ENCODE measurements at regions not wholly inside any gene's neighbourhood (a gene's known extent, or its start where the extent isn't known, plus 50 kb on each side); places are given as distances from the start of the nearest gene placed in this dataset.
"Not testable (repeated sequence)": the region's sequence is repeated elsewhere in the genome, so short reads cannot be mapped to it uniquely, and the experiment has no call there.

DNA sequence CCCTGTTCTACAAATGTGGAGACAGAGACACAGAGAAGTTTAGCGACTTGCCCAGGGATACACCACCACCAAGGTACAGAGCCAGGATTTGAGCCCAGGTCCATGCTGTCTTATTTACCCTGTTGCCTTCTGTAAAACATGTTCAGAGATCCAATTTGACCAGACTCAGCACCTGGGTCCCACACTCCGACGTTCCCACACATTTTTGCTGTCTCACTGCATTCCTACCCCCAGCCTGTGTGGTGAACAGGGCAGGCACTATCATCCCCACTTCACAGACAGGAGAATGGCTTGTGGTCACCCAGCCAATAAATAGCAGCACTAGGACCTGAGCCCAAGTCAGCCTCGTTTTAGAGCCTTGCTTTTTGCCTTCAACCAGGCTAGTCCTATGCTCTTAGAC is 102.8 kb downstream of the PJA1 start:
- DNase-seq (ENCODE audit: low spot score), result no peak

DNA sequence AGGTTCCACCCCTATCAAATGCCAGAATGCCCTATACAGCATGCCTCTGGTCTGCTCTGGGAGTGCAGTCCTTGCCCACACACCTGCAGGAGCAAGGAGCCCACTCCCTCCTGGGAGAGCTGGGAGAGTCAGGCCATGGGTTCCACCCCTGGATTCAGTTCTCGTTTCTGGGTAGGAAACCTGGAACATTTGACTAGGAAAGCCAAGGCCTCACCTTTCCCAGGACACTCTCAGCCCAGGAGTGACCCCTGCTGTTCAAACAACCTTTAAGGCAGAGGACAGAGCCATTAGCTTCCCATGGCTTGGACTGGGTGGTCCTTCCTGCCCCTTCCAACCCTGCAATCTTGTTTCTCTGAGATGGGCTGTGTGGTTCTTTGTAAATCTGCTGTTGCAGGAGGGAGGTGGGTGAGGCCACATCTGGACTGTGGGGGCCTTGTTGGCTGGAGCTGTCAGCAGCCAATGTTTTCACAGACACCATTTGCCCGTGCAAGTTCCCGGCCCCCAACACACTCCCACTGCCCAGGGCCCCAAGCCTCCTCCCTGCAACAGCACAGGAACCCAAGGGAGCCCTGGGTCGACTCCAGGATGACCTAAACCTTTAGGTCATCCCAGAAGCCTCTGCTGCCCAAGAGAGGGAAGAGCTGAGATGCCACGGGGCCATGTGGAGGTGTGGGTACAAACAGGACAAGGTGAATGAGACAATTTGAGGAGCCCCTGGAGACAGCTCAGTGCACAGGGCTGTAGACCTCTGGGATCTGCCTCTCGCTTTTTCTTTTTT is 104.4 kb downstream of the PJA1 start:
- peak; percentile 2 for DNase-seq (ENCODE audit: low spot score)

DNA sequence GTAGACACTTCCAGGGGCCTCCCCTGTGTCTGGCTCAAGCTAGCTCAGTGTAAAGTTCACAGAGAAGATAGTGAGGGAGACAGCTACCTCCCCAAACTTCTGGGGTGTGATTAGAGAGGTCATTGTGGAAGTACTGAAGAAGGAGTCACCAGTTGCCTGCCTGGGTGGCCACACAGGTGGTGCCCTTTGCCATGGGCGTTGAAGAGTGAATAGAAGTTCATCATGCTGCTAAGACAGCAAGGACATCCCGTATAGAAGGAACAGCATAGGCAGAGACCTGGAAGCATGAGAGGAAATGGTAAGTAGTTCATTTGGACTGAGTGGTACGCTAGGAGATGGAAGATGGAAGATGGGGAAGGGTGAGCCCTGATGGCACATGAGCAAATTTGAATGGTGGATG is 110.1 kb downstream of the PJA1 start:
- no peak for DNase-seq (ENCODE audit: low spot score)

DNA sequence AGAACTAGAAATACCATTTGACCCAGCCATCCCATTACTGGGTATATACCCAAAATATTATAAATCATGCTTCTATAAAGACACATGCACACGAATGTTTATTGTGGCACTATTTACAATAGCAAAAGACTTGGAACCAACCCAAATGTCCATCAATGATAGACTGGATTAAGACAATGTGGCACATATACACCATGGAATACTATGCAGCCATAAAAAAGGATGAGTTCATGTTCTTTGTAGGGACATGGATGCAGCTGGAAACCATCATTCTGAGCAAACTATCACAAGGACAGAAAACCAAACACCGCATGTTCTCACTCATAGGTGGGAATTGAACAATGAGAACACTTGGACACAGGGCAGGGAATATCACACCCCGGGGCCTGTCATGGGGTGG is 110.8 kb downstream of the PJA1 start:
- not testable (repeated sequence) for DNase-seq (ENCODE audit: low spot score)

DNA sequence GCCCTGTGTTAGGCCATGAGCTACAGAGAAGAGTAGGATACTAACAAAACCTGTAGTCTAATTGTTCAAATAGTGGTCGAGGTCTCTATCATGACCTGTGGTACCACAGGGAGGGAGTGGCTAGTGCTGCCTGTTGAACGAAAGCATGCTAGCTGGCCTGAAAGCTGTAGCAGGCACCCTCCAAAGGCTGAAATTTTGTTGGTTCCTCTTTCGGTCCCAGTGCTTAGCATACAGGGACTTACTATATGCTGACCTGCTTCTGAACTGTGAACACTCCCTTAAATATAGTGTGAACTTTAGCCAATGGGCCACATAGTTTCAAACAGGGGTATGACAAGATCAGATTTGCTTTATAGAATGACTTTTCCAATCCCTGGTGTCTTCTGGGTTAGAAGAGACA is 113.4 kb downstream of the PJA1 start:
- no peak for DNase-seq (ENCODE audit: low spot score)

DNA sequence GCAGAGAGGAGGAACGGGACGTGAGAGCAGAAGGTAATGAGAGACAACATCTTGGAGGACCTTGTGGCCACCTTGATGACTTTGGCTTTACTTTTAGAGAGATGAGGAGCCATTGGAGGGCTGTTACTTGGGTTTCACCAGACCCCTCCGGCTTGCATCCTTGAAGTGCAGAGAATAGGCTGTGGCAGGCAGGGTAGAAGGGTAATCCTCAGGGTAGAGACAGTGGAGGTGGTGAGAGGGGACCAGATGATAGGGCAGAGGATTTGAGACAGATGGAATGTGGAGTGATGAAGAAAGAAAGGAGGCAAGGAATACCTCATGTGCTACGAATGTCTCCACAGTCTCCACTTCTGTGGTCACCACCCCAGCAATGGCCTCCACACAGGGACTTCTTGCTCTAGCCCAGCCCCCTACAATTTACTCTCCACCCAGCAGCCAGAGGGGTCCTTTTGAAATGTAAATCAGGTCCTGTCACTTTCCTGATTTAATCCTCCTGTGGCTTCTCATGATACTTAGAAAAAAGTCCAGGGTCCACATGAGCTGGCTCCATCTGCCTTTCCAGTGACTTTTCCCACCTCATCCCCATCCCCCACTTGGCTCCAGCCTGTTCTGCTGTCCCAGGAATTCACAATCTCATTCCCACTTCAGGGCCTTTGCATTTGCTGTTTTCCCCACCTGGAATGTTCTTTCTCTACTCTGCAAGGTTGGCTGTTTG is 115.0 kb downstream of the PJA1 start:
- no peak for DNase-seq (ENCODE audit: low spot score)

DNA sequence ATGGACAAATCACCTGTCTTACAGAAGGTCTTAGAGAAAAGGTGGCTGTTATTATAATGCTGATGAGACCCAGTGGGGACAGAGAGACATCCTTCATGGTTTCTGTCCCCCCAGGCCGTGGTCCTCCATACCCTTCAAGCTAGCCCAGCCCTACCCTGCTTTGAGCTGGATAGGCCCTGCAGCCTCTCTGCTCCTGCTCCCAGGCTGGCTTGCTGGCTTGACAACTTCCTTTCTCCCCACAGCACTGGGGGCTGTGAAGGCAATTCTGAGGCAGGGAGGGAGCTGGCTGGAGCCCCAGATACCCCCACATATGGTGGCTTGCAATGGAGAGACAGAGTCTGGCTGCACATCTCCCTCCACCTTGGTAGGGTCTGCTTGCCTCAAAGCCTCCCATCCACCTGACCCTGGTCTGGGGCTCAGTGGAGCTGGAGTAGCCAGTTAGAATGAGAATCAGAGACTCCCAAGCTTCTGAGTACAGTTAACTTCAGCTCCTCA is 118.2 kb downstream of the PJA1 start:
- DNase-seq (ENCODE audit: low spot score), result no peak

DNA sequence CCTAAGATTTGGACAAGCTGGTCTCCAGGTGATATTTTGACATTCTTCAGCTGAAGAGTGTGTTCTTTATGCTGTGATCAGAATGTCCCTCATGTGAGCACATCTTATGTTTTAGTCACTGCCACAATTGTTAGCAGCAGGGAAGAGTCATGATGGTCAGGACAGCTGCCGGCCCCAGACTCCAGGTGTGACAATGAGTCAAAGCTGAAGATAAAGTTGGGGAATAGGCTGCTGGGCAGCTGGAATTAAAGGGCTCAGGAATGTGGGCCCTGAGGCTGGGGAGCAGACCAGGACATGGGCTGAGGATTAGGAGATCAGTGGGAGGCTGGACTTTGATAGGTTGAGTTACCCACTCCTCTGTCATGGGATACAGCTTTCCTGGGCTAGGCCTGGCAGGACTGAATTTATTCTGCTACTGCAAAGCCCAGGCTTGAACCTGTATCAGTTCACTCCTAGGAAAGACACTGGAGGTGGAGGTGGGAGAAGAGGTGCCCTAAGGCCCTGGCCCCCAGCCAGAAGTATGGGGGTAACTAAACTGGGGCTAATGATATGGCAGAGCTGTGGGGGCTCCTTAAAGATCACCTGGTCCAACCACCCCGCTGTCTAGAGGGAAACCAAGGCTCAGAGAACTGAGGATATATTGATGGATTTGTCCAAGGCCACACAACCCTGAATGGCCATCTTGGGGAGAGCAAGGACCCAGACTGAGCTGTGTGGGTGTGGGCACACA is 119.5 kb downstream of the PJA1 start:
- no peak for DNase-seq (ENCODE audit: low spot score)

DNA sequence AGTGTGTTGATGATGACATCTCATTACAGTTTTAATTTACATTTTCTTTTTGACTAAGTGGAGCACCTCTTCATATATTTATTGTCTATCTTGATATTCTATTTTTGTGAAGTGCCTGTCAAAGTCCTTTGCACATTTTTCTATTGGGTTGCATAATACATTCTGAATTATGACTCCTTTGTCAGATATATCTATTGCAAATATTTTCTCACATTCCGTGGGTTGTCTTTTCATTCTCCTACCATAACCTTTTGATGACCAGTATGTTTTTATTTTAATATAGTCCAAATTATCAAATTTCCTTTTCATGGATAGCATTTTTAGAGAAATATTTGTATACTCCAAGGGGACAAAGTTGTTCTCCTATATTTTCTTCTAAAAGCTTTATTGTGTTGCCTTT is 126.4 kb downstream of the PJA1 start:
- no peak for DNase-seq (ENCODE audit: low spot score)

DNA sequence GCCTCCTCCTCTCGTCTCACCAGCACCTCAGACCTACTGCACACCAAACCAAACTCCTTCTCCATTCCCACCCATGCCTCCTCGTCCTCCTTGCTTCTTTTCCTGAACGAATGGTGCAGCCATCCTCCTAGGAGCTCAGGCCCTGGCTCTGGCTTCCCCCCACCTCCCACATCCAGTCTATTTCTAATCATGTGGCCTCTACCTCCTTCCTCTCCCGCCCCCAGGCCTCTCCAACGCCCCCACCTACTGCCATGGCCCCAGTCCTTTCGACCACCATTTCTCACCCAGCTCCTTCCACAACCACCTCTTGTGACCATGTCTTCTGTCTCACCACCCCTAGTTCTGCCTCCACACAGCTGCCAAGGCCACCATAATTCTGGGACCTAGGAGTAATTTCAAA is 127.1 kb downstream of the PJA1 start:
- no peak for DNase-seq (ENCODE audit: low spot score)

DNA sequence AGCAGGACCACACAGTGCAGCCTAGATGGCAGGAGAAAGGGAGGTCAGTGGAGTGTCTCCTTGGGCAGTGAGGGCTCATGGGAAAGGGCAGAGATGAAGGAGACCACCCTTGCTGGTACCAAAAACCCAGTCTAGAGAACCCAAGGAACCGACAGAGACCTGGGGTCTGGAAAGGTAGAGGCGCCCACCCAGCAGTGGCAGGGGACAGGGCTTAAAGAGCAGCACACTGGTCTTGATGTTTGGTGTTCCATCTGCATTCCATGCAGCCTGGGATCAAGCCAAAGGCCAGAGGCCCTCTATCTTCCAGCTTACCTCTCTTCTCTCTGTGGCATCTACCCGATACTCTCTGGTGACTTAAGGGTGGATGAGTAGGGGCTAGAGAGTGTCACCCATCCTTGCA is 127.5 kb downstream of the PJA1 start:
- DNase-seq (ENCODE audit: low spot score), result no peak

DNA sequence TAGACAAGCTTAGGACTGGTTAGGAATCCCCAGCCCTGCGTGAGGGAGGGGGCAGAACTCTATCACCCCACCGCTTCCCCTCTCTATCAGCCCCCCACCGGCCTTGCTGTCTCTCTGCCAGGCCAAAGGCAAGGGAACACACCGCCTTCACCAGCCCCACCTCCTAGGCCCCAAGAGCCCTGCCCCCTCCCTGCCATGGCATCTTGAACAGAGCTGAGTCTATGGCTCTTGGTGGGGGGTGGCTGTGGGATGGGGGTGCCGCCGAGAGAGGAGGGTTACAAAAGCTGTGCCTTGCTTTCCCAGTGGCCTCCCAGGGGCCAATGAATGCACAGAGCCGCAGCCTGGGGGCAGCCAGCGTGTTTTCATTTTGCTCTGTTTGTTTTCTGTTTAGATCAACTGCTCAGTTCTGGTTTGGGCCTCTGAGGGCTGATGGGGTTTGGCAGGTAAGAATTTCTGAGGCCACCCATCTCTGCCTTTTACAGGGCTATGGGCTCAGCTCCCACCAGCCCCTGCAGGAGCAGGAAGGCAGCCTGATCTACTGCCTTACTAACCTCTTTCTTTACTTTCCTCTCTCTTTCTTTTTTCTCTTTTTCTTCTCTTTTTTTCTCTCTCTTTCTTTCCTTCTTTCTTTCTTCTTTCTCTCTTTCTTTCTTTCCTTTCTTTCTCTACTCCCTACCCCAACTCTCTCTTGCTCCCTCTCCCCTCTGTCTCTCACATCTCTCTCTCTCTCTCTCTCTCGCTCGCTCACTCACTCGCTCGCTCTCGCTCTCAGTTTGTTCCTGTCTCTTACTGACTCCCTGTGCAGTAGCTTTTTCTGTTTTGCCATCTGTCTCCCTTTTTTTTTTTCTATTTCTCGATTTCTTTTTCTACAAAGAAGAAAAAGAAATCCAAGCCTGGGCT is 128.3 kb downstream of the PJA1 start:
- DNase-seq (ENCODE audit: low spot score), result no peak

DNA sequence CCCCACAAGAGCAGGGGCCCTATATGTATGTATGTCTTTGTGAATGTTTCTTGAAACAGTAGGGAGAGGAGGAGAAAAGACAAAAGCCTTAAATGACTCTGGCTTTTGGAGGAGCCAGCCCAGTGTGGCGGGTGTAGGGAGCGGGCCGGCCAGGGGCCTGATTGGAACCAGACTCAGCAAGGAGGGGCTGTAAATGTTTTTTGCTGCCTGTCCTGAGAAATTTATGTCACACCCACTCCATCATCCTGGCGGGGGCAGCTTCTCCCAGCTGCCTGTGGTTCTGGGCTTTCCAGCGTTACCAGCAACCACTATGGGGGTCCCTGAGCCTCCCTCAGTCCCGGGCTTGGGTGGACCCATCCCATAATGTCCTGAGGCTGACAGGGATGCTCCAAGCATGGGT is 130.8 kb downstream of the PJA1 start:
- no peak for DNase-seq (ENCODE audit: low spot score)

DNA sequence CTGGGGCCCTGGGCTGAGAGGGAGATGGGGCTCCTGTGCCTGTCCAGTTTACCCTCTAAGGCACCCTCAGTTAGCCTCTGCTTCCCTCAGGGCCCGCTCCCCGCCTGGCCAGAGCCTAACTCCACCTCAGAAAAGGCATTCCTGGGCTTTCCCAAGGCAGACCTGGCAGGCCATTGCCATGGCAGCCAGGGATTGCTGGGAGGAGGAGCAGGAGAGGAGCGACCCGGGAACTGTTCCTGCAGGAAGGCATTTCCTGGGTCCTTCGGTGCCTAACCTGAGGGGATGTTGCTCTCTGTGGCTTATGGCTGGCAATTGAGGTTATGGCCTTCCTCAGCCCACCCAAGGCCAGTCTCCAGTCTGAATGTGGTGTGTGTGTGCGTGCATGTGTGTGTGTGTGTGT is 131.3 kb downstream of the PJA1 start:
- DNase-seq (ENCODE audit: low spot score), result no peak

DNA sequence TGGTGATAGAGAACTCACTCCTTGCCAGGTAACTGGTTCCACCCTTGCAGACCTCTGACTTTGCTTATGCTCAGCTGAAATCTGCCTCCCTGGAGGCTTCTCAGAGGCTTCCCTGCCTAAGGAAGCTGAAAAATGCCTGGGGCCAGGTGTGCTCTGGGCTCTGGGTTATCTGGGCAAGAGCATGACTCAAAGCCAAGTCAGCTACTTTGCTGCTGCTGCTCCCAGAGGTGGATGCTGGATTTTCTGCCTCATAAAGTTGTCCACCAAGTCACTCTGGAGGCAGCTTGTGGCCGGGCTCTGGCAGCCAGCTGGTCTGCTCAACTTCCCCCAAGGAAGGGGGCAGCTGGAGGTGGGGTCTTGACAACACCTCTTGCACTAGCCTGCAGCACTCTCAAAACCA is 132.7 kb downstream of the PJA1 start:
- DNase-seq (ENCODE audit: low spot score), result no peak

DNA sequence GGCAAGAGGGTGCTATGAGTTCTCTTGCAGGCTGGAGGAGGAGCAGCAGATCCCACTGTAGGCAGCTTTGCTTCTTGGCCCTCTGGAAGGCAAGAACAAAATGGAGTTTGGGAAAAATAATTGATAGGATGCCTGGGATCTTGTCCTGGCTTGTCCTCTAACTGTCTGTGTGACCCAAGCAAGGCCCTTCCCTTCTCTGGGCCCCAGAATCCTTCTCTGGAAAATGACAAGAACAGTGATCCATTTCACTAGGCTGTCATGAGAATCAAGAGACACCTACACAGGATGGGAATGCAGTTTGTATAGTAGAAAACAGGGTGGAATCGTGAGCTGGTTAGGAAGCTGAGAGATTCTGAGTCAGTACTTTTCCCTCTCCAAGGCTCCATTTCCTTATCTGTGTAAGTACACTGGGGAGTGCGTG is 133.3 kb downstream of the PJA1 start:
- no peak for DNase-seq (ENCODE audit: low spot score)

DNA sequence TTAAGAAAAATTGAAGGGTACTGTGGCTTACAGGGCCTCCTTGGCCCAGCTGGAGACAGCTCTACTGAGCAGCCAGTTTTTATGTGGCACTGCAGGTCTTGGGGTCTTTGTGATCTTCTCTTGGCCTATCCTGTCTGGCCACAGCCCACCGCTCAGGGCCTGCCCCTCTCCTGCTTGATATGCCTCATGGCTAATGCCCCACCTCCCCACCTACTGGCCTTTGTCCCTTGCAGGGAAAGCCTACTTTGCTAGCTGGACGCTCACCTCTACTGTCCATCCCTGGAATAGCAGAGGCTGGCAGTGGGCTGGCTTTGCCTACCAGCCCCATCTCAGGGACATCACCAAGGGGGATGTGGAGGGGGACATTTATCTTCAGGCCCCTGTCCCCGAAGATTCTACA is 134.1 kb downstream of the PJA1 start:
- DNase-seq (ENCODE audit: low spot score), result no peak

DNA sequence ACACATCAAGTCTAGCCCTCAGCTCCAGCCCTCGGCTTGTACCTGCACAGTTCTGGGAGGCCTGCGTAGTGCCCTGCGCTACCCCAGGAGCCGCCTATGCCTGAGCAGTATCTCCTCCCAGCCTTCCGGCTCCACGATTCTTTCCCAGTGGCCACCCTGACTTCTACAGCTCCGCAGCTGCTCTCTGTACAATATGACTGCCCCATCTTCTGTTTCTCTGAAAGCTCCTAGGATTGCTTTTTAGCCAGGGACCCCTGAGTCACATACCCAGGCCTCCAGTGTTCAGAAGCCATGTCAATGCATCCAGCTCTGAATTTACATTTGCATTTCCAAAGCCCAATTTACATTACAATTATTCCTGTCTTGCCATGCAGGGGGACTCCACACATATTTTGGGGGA is 135.5 kb downstream of the PJA1 start:
- DNase-seq (ENCODE audit: low spot score), result no peak

DNA sequence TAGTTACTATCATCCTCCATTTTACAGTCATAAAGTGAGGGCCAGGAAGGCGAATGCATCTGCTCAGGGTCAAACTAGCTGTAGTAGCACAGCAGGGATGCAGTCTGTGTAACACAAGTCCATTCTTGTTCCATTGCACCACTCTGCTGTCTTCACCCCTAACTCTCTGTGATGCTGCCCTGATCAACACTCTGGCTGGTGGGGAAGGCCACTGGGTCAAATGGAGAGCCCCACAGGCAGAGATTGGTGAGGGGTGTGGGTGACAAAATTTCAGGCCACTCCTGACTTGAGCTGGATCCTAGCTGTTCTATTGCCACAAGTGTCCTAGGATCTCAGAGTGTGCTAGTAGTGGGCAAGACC is 136.5 kb downstream of the PJA1 start:
- no peak for DNase-seq (ENCODE audit: low spot score)

DNA sequence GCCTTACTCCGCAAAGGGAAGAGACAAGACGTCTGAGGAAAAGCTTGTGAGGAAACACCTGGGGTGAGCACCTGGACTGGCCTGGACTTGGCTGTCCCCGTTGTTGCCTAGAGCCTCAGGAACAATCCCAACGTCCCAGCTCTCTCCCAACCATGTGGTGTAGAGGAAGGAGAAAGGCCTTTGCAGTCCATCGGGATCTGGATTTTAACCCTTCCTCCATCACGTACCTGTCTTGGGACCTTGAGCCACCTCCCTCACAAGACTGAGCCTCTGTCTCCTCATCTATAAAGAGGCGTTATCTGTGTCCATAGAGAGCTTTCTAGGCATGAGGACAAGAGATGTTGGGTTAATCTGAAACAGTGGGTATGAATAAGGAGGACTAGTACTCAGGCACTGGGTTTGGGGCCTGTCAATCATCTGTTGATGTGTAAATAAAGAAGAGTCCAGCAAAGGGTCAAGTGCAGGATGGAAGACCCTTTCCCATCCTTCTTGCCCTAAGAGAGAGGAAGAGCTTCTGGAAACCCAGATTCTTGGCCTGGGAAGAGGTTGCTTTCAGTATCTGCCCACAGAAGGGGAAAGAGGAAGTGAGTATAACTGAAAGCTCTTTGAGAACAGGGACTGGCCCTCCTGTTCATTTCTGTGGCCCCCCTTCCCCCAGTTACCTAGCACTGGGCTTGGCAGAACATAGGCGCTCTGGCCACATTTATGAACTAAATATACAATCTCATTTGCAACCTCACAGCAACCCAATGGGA is 137.1 kb downstream of the PJA1 start:
- no peak for DNase-seq (ENCODE audit: low spot score)
